Fibroblast of pulmonary artery (primary cell): ENCODE measurements at regions not wholly inside any gene's neighbourhood (a gene's known extent, or its start where the extent isn't known, plus 50 kb on each side); places are given as distances from the start of the nearest gene placed in this dataset.

Source experiments
- DNase-seq: peaks from one replicate; pipeline ENCODE4 v3.0.0-alpha.2; 2010; ENCODE audit warnings: low read depth
- H3K4me3 ChIP-seq: replicated peaks from 2 replicates; pipeline ENCODE4 v1.5.1; 2011; ENCODE audit warnings: low read depth, mild to moderate bottlenecking, control low read depth, low read length, moderate library complexity
- TF ChIP-seq, protein P1 (sequence below): IDR thresholded peaks from 2 replicates; pipeline ENCODE4 v1.5.1; 2011; ENCODE audit warnings: mild to moderate bottlenecking, control low read depth, low read length, inconsistent platforms; ENCODE audit errors: missing control alignments

GRCh38 chr20:5432030-5432429, 115.3 kb upstream of the PROKR2 start:
- TF ChIP-seq, protein P1, sequence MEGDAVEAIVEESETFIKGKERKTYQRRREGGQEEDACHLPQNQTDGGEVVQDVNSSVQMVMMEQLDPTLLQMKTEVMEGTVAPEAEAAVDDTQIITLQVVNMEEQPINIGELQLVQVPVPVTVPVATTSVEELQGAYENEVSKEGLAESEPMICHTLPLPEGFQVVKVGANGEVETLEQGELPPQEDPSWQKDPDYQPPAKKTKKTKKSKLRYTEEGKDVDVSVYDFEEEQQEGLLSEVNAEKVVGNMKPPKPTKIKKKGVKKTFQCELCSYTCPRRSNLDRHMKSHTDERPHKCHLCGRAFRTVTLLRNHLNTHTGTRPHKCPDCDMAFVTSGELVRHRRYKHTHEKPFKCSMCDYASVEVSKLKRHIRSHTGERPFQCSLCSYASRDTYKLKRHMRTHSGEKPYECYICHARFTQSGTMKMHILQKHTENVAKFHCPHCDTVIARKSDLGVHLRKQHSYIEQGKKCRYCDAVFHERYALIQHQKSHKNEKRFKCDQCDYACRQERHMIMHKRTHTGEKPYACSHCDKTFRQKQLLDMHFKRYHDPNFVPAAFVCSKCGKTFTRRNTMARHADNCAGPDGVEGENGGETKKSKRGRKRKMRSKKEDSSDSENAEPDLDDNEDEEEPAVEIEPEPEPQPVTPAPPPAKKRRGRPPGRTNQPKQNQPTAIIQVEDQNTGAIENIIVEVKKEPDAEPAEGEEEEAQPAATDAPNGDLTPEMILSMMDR, result no peak
- no peak for DNase-seq
- H3K4me3 ChIP-seq, result no peak overlapping the region

DNA sequence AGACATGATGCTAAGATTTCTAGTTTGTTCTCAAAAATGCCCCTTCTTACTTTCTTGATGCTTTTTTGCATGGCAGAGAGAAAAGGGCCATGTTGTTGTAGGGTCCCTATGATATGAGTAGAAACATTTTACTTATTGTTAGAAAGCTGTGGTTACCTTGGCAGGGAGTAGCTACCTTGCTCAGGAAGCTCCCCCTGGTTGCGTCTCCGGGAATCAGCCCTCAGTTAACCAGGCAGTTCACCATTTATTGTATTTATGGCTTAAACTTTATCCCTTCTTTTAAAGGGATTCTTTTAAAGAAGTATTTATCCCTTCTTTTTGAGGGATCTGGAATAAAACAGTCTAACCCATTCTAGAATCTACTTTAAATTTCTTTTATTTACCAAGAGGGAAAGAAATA, 113.9 kb upstream of the PROKR2 start:
- DNase-seq, result no peak
- TF ChIP-seq, protein P1, result no peak

DNA sequence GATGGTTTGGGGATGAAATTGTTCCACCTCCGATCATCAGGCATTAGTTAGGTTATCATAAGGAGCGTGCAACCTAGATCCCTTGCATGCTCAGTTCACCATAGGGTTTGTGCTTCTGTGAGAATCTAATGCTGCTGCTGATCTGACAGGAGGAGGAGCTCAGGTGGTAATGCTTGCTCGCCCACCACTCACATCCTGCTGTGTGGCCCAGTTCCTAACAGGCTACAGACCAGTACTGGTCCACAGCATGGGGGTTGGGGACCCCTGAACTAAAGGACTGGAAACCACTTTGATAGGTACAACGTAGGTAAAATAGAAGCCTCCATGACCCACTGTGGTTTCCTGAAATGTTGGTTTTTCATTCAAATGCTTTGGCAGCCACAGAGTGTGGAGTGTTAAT, 109.3 kb upstream of the PROKR2 start:
- no peak for DNase-seq
- TF ChIP-seq, protein P1, result no peak
- H3K4me3 ChIP-seq, result no peak overlapping the region

More for the DNA sequence above, 113.9 kb upstream of the PROKR2 start:
- no peak overlapping the region for H3K4me3 ChIP-seq

GRCh38 chr20:5416086-5416485, 99.3 kb upstream of the PROKR2 start:
- DNase-seq, result no peak
- TF ChIP-seq, protein P1, result no peak
- H3K4me3 ChIP-seq, result no peak overlapping the region

DNA sequence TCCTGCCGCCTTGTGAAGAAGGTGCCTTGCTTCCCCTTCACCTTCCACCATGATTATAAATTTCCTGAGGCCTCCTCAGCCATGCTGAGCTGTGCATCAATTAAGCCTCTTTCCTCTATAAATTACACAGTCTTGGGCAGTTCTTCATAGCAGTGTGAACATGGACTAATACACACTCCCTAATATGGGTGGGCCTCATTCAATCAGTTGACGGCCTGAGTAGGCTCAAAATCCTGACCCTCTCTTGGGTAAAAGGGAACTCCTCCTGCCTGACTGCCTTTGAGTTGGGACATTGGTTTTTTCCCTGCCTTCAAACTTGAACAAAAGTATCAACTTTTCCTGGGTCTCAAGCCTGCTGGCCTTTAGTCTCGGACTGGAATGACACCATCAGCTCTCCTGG, 96.6 kb upstream of the PROKR2 start:
- DNase-seq, result no peak
- TF ChIP-seq, protein P1, result no peak
- H3K4me3 ChIP-seq, result no peak overlapping the region

- DNase-seq, result no peak
- H3K4me3 ChIP-seq, result no peak overlapping the region
- TF ChIP-seq, protein P1, result no peak
Observed at GRCh38 chr20:5410470-5410869, 93.7 kb upstream of the PROKR2 start.

- TF ChIP-seq, protein P1, result peak; percentile 67
- peak; percentile 24 for DNase-seq
- H3K4me3 ChIP-seq, result no peak overlapping the region
Observed at GRCh38 chr20:5402903-5403531, 86.3 kb upstream of the PROKR2 start.
